Right lobe of liver (tissue), 6 donors: ENCODE measurements at regions not wholly inside any gene's neighbourhood (a gene's known extent, or its start where the extent isn't known, plus 50 kb on each side); places are given as distances from the start of the nearest gene placed in this dataset.

Experiments used
- ATAC-seq, 4 donors: fragments of 200-7000 bp; cut with Tn5 transposase; one replicate each; pipeline ENCODE4 v1.9.1; 2020; ENCODE audit warnings: mild to moderate bottlenecking in 4 of 4, moderate library complexity in 4 of 4
- DNase-seq, 3 donors: peaks; one replicate each; pipeline ENCODE4 v3.0.0-alpha.2; 2020
- H3K27ac ChIP-seq, 3 donors: fragments of 200-600 bp; one replicate each; pipeline ENCODE4 v1.8.0; 2022
- H3K27me3 ChIP-seq, 2 donors: fragments of 200-600 bp; one replicate each; pipeline ENCODE4 v1.8.0; 2022
- H3K36me3 ChIP-seq, 4 donors: fragments of 200-600 bp; sonication (generic) in 1 of 4; one replicate each; pipeline versions ENCODE4 v1.5.1 to v1.8.0; 2017 to 2022; ENCODE audit warnings: control low read depth in 1 of 4
- H3K4me1 ChIP-seq, 4 donors: fragments of 200-600 bp; sonication (generic) in 1 of 4; one replicate each; pipeline versions ENCODE4 v1.5.1 to v1.8.0; 2017 to 2022; ENCODE audit warnings: control low read depth in 1 of 4
- H3K4me3 ChIP-seq, 3 donors: fragments of 200-600 bp; one replicate each; pipeline ENCODE4 v1.8.0; 2022
- H3K9me3 ChIP-seq, 4 donors: fragments of 200-600 bp; sonication (generic) in 1 of 4; one replicate each; pipeline versions ENCODE4 v1.5.1 to v1.8.0; 2017 to 2022; ENCODE audit warnings: control low read depth in 1 of 4
- POLR2A ChIP-seq: fragments of 450-650 bp; IDR thresholded peaks from one replicate; pipeline ENCODE4 v1.6.1; 2017; ENCODE audit warnings: antibody characterized with exemption, mild to moderate bottlenecking
- WGBS: methylation state at CpG from one replicate; pipeline ENCODE4 v1.1.6; 2018; ENCODE audit warnings: low coverage, low lambda C conversion rate; ENCODE audit not compliant: insufficient coverage; ENCODE audit errors: missing lambda C conversion rate; 5-methylcytosine and 5-hydroxymethylcytosine counted together
- intact Hi-C, 2 donors: fragments of 100-400 bp; cut with DNase I; formaldehyde crosslinking; loops; one replicate each; pipeline versions ENCODE4 v1.11.2 to v1.14.1; 2022
- TF ChIP-seq, protein P1 (sequence below), 4 donors: fragments of 200-600 bp in 3 of 4; fragments of 450-650 bp in 1 of 4; IDR thresholded peaks; one replicate each; pipeline versions ENCODE4 v1.5.1 to v1.8.0; 2016 to 2022; ENCODE audit warnings: antibody characterized with exemption in 4 of 4, mild to moderate bottlenecking in 2 of 4
- donor health status: DM: no; HTN: yes; CAD: no.
- donor health status: DM: no; HTN: no; CAD: no.
- donor health status: DM: no; HTN: no; CAD: no.
- donor health status: DM: no; HTN: yes; CAD: no.
- donor health status: DM: no; HTN: yes; CAD: no.

DNA sequence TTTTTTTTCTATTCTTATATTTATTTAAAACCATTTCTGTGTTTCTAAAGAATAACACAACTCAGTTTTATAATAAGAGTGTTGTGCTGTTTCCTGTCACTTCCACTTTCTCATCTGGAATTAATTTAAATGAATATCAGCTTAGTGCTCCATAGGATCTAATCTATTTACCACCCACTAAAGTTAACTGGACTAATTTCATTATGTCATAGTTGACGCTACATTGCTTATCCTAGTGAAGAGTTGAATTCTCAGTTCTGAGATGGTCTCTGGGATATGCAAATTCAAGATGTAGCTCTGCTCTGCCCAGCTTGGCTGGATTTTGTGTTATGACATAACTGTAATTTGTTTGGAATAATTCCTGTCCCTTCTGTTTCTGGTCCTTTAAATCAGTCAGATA is 380.1 kb downstream of the METTL15 start:
- intact Hi-C loops = no loop called here
- Histone ChIP-seq H3K36me3 (no peaks in the 10 kb centered on the region), H3K4me1 (no peaks in the 10 kb centered on the region), H3K9me3 (no peaks in the 10 kb centered on the region), H3K27ac (no peak overlapping the region), H3K27me3 (no peaks in the 10 kb centered on the region), H3K4me3 (no peak overlapping the region)
- no peak for DNase-seq
- 33% methylated on average over 1 of the region's 1 CpG for WGBS
- no peak for ATAC-seq
- TF ChIP-seq, protein P1, sequence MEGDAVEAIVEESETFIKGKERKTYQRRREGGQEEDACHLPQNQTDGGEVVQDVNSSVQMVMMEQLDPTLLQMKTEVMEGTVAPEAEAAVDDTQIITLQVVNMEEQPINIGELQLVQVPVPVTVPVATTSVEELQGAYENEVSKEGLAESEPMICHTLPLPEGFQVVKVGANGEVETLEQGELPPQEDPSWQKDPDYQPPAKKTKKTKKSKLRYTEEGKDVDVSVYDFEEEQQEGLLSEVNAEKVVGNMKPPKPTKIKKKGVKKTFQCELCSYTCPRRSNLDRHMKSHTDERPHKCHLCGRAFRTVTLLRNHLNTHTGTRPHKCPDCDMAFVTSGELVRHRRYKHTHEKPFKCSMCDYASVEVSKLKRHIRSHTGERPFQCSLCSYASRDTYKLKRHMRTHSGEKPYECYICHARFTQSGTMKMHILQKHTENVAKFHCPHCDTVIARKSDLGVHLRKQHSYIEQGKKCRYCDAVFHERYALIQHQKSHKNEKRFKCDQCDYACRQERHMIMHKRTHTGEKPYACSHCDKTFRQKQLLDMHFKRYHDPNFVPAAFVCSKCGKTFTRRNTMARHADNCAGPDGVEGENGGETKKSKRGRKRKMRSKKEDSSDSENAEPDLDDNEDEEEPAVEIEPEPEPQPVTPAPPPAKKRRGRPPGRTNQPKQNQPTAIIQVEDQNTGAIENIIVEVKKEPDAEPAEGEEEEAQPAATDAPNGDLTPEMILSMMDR (IDR thresholded peaks at IDR 0.05) = no peak
- no peak for TF ChIP-seq POLR2A

DNA sequence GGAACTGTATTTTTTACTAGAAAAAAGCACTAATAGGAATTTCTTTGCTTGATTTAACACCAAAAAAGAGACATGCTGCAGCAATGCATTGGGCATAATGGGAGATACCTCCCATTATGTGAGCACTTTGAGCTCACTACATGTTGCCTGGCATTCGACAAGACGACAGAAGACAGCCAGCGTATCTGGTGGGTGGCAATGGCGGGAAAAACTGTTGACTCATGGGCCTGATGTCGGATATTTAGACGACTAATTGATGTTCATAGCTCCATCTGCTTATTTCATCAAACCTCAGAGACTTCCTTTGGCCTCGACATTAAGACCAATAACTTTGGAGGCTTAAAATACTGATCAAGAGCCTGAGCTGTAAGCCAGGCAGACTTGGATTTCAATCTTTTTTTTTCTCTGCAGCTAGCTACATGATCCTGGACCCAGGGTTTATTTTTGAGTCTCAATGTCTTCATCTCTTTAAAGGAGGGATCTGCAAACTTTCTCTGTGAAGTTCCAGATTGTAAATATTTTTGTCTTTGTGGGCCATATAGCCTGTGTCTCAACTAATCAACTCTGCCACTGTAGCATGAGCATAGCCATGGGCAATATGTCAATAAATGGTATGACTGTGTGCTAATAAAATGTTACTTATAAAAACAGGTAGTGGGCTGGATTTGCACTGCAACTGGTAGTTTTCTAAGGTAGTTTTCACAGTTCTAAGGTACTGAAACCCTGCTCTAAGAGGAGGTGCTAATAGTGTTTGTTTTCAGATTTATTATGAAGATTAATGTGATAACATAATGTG is 375.1 kb downstream of the METTL15 start:
- Histone ChIP-seq H3K4me3 (no peak overlapping the region), H3K36me3 (no peaks in the 10 kb centered on the region), H3K4me1 (no peaks in the 10 kb centered on the region), H3K27me3 (no peaks in the 10 kb centered on the region), H3K9me3 (no peaks in the 10 kb centered on the region), H3K27ac (no peak overlapping the region)
- intact Hi-C loops = no loop called here
- TF ChIP-seq POLR2A = no peak
- TF ChIP-seq, protein P1 (IDR thresholded peaks at IDR 0.05) = no peak
- 86% methylated on average over 6 of the region's 7 CpGs for WGBS
- DNase-seq (no peak), ATAC-seq (no peak)

DNA sequence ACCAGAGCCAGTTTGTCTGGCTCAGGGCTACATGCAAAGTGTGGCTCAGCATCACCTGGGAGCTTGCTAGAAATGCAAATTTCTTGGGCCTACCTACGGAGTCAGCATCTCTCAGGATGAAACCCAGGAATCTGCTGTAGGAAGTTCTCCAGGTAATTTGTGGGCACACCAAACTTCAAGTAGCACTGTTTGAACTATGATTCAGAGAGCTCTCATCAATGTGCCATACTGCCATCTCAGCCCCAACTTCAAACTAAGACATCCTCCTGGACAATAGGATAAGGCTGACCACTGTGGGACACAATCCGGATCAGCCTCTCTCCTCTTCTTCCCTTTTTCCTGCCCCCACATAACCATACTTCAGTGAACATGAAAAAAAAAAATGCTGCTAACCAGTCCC is 374.5 kb downstream of the METTL15 start:
- Histone ChIP-seq H3K27me3 (no peaks in the 10 kb centered on the region), H3K4me3 (no peak overlapping the region), H3K36me3 (no peaks in the 10 kb centered on the region), H3K9me3 (no peaks in the 10 kb centered on the region), H3K27ac (no peak overlapping the region), H3K4me1 (no peaks in the 10 kb centered on the region)
- no peak for TF ChIP-seq POLR2A
- TF ChIP-seq, protein P1 (IDR thresholded peaks at IDR 0.05) = no peak
- WGBS = 71% methylated on average over 1 of the region's 2 CpGs
- ATAC-seq = no peak
- no peak for DNase-seq
- intact Hi-C loops = no loop called here

DNA sequence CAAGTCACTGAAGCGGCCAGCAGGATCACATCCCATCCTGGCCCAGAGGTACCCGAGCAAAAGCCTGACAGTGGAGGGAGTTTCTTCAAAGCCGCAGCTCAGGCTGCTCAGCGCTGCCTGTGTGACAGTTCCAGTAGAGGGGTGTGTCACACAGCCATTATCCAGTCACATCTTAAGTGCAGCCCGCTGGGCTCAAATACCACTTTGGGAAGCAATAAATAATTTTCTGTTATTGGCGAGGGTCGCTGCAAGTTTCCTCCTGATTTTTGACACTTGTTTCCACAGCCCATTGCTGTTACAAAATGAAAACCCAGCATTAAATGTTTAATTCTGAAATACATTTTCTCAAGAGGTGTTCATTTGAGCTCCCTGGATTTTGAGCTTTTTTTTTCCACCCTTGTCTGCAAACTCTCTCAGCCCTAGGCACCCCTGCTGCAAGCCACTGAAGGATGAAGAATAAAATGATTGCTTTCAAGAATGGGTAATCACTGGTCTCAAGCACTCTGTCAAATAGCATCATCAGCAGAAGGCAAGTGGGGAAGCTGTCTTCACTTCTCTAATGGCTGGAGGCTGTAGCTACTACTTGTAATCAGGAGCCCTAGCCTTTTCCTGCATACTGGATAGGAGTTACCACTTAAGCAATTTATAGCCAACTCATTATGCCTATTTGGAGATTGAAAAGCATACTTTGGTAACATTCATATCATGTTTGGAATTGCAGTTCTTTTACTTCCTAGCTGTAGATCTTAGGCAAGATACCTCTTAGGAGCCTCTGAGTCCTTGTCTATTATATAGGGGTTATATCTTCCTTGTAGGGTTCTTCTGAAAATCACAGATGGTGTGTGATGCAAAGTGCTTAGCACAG is 373.7 kb downstream of the METTL15 start:
- Histone ChIP-seq H3K36me3 (no peaks in the 10 kb centered on the region), H3K4me3 (no peak overlapping the region), H3K9me3 (no peaks in the 10 kb centered on the region), H3K27ac (no peak overlapping the region), H3K27me3 (no peaks in the 10 kb centered on the region), H3K4me1 (no peaks in the 10 kb centered on the region)
- no peak for ATAC-seq
- 82% methylated on average over 5 of the region's 7 CpGs for WGBS
- TF ChIP-seq POLR2A = no peak
- TF ChIP-seq, protein P1 (IDR thresholded peaks at IDR 0.05) = no peak
- intact Hi-C loops = no loop called here
- DNase-seq = no peak
